Esophagus squamous epithelium (tissue), 4 donors: ENCODE measurements at regions not wholly inside any gene's neighbourhood (a gene's known extent, or its start where the extent isn't known, plus 50 kb on each side); places are given as distances from the start of the nearest gene placed in this dataset.

Experiments
- POLR2A ChIP-seq, 4 donors: fragments of 450-650 bp; IDR thresholded peaks; one replicate each; pipeline ENCODE4 v1.6.1; 2017; ENCODE audit warnings: antibody characterized with exemption in 4 of 4, mild to moderate bottlenecking in 4 of 4, moderate library complexity in 3 of 4
- TF ChIP-seq, protein P1 (sequence below), 6 experiments: fragments of 450-650 bp in 4 of 6; fragments of 200-600 bp in 2 of 6; sonication (generic) in 2 of 6; IDR thresholded peaks; one replicate each; pipeline ENCODE4 v1.5.1; 2016 to 2019; ENCODE audit warnings: antibody characterized with exemption in 6 of 6, mild to moderate bottlenecking in 4 of 6, moderate library complexity in 4 of 6

DNA sequence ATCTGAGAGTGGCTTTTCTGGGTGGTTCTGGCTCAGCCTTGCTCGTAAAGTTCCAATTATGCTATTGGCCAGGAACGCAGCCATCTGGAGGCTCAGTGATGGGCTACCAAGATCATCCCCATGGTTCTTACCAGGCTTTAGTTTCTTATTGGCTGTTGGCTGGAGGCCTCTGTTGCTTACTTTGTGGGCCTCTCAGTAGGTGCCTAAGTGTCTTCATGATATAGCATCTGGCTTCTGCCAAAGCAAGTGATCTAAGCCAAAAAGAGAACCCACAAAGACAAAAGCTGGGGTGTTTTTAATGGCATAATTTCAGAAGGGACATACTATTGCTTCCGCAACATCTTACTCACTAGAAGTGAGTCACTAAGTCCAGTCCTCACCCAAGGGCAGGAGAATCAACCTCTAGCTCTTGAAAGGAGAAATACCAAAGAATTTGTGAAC is 132.0 kb upstream of the MDFIC start:
- no peak for TF ChIP-seq POLR2A (IDR thresholded peaks at IDR 0.05)
- TF ChIP-seq, protein P1, sequence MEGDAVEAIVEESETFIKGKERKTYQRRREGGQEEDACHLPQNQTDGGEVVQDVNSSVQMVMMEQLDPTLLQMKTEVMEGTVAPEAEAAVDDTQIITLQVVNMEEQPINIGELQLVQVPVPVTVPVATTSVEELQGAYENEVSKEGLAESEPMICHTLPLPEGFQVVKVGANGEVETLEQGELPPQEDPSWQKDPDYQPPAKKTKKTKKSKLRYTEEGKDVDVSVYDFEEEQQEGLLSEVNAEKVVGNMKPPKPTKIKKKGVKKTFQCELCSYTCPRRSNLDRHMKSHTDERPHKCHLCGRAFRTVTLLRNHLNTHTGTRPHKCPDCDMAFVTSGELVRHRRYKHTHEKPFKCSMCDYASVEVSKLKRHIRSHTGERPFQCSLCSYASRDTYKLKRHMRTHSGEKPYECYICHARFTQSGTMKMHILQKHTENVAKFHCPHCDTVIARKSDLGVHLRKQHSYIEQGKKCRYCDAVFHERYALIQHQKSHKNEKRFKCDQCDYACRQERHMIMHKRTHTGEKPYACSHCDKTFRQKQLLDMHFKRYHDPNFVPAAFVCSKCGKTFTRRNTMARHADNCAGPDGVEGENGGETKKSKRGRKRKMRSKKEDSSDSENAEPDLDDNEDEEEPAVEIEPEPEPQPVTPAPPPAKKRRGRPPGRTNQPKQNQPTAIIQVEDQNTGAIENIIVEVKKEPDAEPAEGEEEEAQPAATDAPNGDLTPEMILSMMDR (IDR thresholded peaks at IDR 0.05): no peak
